AG10803 (cell line): ENCODE measurements at regions not wholly inside any gene's neighbourhood (a gene's known extent, or its start where the extent isn't known, plus 50 kb on each side); places are given as distances from the start of the nearest gene placed in this dataset.
"Not testable (repeated sequence)": the region's sequence is repeated elsewhere in the genome, so short reads cannot be mapped to it uniquely, and the experiment has no call there.

Experiments used
- DNase-seq: peaks from one replicate; pipeline ENCODE4 v3.0.0; 2010; ENCODE audit warnings: low read depth
- H3K4me3 ChIP-seq: 2 replicates; pipeline ENCODE4 v1.5.1; 2011; ENCODE audit warnings: mild to moderate bottlenecking, low read length, control low read depth
- CTCF ChIP-seq: conservative IDR thresholded peaks from 2 replicates; pipeline ENCODE4 v1.5.1; 2011; ENCODE audit warnings: mild to moderate bottlenecking, low read length, control low read depth, inconsistent platforms

GRCh38 chr2:17208511-17208910 lies 309.7 kb downstream of the RAD51AP2 start:
- DNase-seq, result peak; percentile 58
- H3K4me3 ChIP-seq, result no peak overlapping the region
- TF ChIP-seq CTCF, result no peak

- no peak overlapping the region for H3K4me3 ChIP-seq
- no peak for TF ChIP-seq CTCF
- no peak for DNase-seq
Observed at GRCh38 chr2:17206771-17207170, 311.5 kb downstream of the RAD51AP2 start.

GRCh38 chr2:17204214-17204613 lies 314.0 kb downstream of the RAD51AP2 start:
- DNase-seq, H3K4me3 ChIP-seq: not testable (repeated sequence)

GRCh38 chr2:17202628-17203027 lies 315.6 kb downstream of the RAD51AP2 start:
- not testable (repeated sequence) for DNase-seq, H3K4me3 ChIP-seq

GRCh38 chr2:17199741-17200140 lies 318.5 kb downstream of the RAD51AP2 start:
- no peak for DNase-seq
- no peak for TF ChIP-seq CTCF
- H3K4me3 ChIP-seq, result no peak overlapping the region

GRCh38 chr2:17196380-17196779 lies 321.9 kb downstream of the RAD51AP2 start:
- TF ChIP-seq CTCF, result no peak
- DNase-seq, result no peak
- H3K4me3 ChIP-seq, result no peak overlapping the region

- H3K4me3 ChIP-seq, result no peak overlapping the region
- no peak for TF ChIP-seq CTCF
- no peak for DNase-seq
Observed at GRCh38 chr2:17195016-17195415, 323.2 kb downstream of the RAD51AP2 start.

GRCh38 chr2:17194083-17194482 lies 324.2 kb downstream of the RAD51AP2 start:
- DNase-seq, result no peak
- H3K4me3 ChIP-seq, result no peak overlapping the region
- no peak for TF ChIP-seq CTCF

GRCh38 chr2:17193433-17193890 lies 324.8 kb downstream of the RAD51AP2 start:
- H3K4me3 ChIP-seq, DNase-seq: not testable (repeated sequence)
